ENCODE measurements at regions not wholly inside any gene's neighbourhood (a gene's known extent, or its start where the extent isn't known, plus 50 kb on each side); places are given as distances from the start of the nearest gene placed in this dataset.
"Not testable (repeated sequence)": the region's sequence is repeated elsewhere in the genome, so short reads cannot be mapped to it uniquely, and the experiment has no call there.

DNA sequence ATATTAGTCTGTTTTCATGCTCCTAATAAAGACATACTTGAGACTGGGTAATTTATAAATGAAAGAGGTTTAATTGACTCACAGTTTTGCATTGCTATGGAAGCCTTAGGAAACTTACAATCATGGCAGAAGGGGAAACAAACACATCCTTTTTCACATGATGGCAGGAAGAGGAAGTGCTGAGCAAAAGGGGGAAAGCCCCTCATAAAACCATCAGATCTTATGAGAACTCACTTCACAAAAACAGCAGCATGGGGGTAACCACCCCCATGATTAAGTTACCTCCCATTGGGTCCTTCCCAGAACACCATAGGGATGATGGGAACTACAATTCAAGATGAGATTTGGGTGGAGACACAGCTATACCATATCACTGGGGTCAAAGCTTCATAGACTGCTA, 254.2 kb downstream of the ERMARD start:
- H3K36me3 ChIP-seq = no peaks in the 10 kb centered on the region
- H3K9me3 ChIP-seq = peaks cover 0 to 33% (median 18%) of the 10 kb centered on the region in 4 donors
- H3K27ac ChIP-seq = no peak overlapping the region
- ATAC-seq (ENCODE audit: low FRiP score in 2 of 2) (no peak), DNase-seq (no peak)
- TF ChIP-seq, protein P1, sequence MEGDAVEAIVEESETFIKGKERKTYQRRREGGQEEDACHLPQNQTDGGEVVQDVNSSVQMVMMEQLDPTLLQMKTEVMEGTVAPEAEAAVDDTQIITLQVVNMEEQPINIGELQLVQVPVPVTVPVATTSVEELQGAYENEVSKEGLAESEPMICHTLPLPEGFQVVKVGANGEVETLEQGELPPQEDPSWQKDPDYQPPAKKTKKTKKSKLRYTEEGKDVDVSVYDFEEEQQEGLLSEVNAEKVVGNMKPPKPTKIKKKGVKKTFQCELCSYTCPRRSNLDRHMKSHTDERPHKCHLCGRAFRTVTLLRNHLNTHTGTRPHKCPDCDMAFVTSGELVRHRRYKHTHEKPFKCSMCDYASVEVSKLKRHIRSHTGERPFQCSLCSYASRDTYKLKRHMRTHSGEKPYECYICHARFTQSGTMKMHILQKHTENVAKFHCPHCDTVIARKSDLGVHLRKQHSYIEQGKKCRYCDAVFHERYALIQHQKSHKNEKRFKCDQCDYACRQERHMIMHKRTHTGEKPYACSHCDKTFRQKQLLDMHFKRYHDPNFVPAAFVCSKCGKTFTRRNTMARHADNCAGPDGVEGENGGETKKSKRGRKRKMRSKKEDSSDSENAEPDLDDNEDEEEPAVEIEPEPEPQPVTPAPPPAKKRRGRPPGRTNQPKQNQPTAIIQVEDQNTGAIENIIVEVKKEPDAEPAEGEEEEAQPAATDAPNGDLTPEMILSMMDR (IDR thresholded peaks at IDR 0.05) = no peak
- TF ChIP-seq POLR2AphosphoS5 (IDR thresholded peaks at IDR 0.05) (no peak), POLR2A (IDR thresholded peaks at IDR 0.05) (no peak), EP300 (IDR thresholded peaks at IDR 0.05) (no peak)
- no peak overlapping the region for H3K4me3 ChIP-seq
- no peaks in the 10 kb centered on the region for H3K27me3 ChIP-seq
- peaks cover under 1 to 2% (median 1%) of the 10 kb centered on the region in 4 donors for H3K4me1 ChIP-seq

GRCh38 chr6:170004585-170005210, 253.3 kb downstream of the ERMARD start:
- ATAC-seq (ENCODE audit: low FRiP score in 2 of 2) (no peak), DNase-seq (no peak)
- H3K4me1 ChIP-seq = no peaks in the 10 kb centered on the region
- 75% methylated on average over 4 to 5 of the region's 5 CpGs for WGBS, 2 donors
- H3K4me3 ChIP-seq = no peak overlapping the region
- H3K36me3 ChIP-seq = no peaks in the 10 kb centered on the region
- no peaks in the 10 kb centered on the region for H3K27me3 ChIP-seq
- H3K9me3 ChIP-seq = peaks cover 0 to 33% (median 18%) of the 10 kb centered on the region in 4 donors
- no peak overlapping the region for H3K27ac ChIP-seq
- TF ChIP-seq POLR2A (IDR thresholded peaks at IDR 0.05) (no peak), EP300 (IDR thresholded peaks at IDR 0.05) (no peak), POLR2AphosphoS5 (IDR thresholded peaks at IDR 0.05) (no peak)
- TF ChIP-seq, protein P1 (IDR thresholded peaks at IDR 0.05) = no peak

DNA sequence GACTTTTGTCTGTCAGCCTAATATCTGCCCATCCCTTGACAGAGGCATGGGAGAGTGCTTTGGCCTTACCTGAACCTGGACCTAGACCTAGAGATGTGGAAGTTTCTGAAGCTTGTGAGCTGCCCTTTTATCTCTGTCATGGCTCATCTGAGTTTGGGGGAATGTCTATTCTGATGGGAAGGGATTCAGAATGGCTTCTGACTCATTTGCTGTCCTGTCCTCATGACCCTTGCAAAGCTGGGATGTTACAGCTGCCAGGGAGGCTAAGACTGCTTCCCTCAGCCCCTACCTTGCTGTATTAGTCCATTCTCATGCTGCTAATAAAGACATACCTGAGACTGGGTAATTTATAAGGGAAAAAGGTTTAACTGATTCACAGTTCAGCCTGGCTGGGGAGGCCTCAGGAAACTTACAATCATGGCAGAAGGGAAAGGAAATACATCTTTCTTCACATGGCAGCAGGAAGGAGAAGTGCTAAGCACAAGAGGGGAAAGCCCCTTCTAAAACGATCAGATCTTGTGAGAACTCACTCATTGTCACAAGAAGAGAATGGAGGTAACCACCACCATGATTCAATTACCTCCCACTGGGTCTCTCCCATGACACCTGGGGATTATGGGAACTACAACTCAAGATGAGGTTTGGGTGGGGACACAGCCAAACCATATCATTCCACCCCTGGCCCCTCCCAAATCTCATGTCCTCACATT, 252.2 kb downstream of the ERMARD start:
- Histone ChIP-seq H3K27ac (no peak overlapping the region), H3K27me3 (no peaks in the 10 kb centered on the region), H3K4me1 (no peaks in the 10 kb centered on the region), H3K36me3 (no peaks in the 10 kb centered on the region), H3K9me3 (peaks cover 0 to 33% (median 18%) of the 10 kb centered on the region in 4 donors), H3K4me3 (no peak overlapping the region)
- TF ChIP-seq POLR2AphosphoS5 (IDR thresholded peaks at IDR 0.05) = no peak
- TF ChIP-seq, protein P1 (IDR thresholded peaks at IDR 0.05) = no peak
- no peak for TF ChIP-seq EP300 (IDR thresholded peaks at IDR 0.05)
- no peak for TF ChIP-seq POLR2A (IDR thresholded peaks at IDR 0.05)
- ATAC-seq (ENCODE audit: low FRiP score in 2 of 2) (no peak), DNase-seq (no peak)
- WGBS, 2 donors = 23 to 28% methylated on average over 1 of the region's 1 CpG

GRCh38 chr6:170003027-170003426, 251.6 kb downstream of the ERMARD start:
- Histone ChIP-seq H3K4me3 (no peak overlapping the region), H3K36me3 (no peaks in the 10 kb centered on the region), H3K27ac (no peak overlapping the region), H3K4me1 (no peaks in the 10 kb centered on the region), H3K9me3 (peaks cover 0 to 33% (median 18%) of the 10 kb centered on the region in 4 donors), H3K27me3 (no peaks in the 10 kb centered on the region)
- peak in 1 of 2 donors; percentile 32 for DNase-seq
- 93% methylated on average over 3 of the region's 3 CpGs; no CpG with 5 or more reads in 1 of the 2 donors for WGBS, 2 donors
- ATAC-seq (ENCODE audit: low FRiP score in 2 of 2) = no peak
- TF ChIP-seq, protein P1 (IDR thresholded peaks at IDR 0.05) = no peak
- TF ChIP-seq POLR2AphosphoS5 (IDR thresholded peaks at IDR 0.05) (no peak), EP300 (IDR thresholded peaks at IDR 0.05) (no peak), POLR2A (IDR thresholded peaks at IDR 0.05) (no peak)

DNA sequence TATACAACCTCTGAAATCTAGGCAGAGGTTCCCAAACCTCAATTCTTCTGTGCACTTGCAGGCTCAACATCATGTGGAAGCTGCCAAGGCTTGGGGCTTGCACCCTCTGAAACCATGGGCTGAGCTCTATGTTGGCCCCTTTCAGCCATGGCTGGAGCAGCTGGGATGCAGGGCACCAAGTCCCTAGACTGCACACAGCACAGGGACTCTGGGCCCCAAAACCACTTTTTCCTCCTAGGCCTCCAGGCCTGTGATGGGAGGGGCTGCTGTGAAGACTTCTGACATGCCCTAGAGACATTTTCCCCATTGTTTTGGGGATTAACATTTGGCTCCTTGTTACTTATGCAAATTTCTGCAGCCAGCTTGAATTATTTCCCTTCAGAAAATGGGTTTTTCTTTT, 250.4 kb downstream of the ERMARD start:
- ATAC-seq (ENCODE audit: low FRiP score in 2 of 2); H3K4me1 ChIP-seq; H3K27me3 ChIP-seq; H3K4me3 ChIP-seq; H3K36me3 ChIP-seq; DNase-seq; H3K27ac ChIP-seq: not testable (repeated sequence)
- H3K9me3 ChIP-seq = peaks cover 0 to 33% (median 18%) of the 10 kb centered on the region in 4 donors

Measured in upper lobe of left lung (tissue), 6 donors.